RWPE2 (cell line): ENCODE measurements at regions not wholly inside any gene's neighbourhood (a gene's known extent, or its start where the extent isn't known, plus 50 kb on each side); places are given as distances from the start of the nearest gene placed in this dataset.

ENCODE experiments used
- ATAC-seq: fragments of 200-7000 bp; cut with Tn5 transposase; 3 replicates; pipeline ENCODE4 v1.9.1; 2021; ENCODE audit warnings: low read depth
- DNase-seq: peaks from one replicate; pipeline ENCODE4 v3.0.0-alpha.2; 2020; ENCODE audit warnings: low spot score
- H3K27ac ChIP-seq: fragments of 450-650 bp; 2 replicates; pipeline ENCODE4 v1.5.1; 2017; ENCODE audit warnings: mild to moderate bottlenecking; ENCODE audit not compliant: poor library complexity, severe bottlenecking
- H3K27me3 ChIP-seq: fragments of 250-450 bp; sonication (Bioruptor Pico); 2 replicates; pipeline ENCODE4 v1.5.1; 2021; ENCODE audit warnings: mild to moderate bottlenecking, moderate library complexity; ENCODE audit not compliant: insufficient read depth, poor library complexity, severe bottlenecking
- H3K36me3 ChIP-seq: fragments of 250-450 bp; sonication (Bioruptor Pico); 2 replicates; pipeline ENCODE4 v1.5.1; 2020; ENCODE audit warnings: low read depth, mild to moderate bottlenecking, moderate library complexity
- H3K4me1 ChIP-seq: fragments of 250-450 bp; sonication (Bioruptor Pico); 2 replicates; pipeline ENCODE4 v1.5.1; 2021; ENCODE audit warnings: mild to moderate bottlenecking, moderate library complexity; ENCODE audit not compliant: insufficient read depth, poor library complexity, severe bottlenecking
- H3K4me3 ChIP-seq: fragments of 250-450 bp; sonication (Bioruptor Pico); 2 replicates; pipeline ENCODE4 v1.5.1; 2021; ENCODE audit warnings: mild to moderate bottlenecking, moderate library complexity; ENCODE audit not compliant: severe bottlenecking
- H3K9me3 ChIP-seq: fragments of 250-450 bp; sonication (Bioruptor Pico); 2 replicates; pipeline ENCODE4 v1.5.1; 2021; ENCODE audit warnings: mild to moderate bottlenecking, moderate library complexity; ENCODE audit not compliant: severe bottlenecking
- TF ChIP-seq, protein P1 (sequence below): fragments of 450-650 bp; IDR thresholded peaks from one replicate; pipeline ENCODE4 v1.5.1; 2017; ENCODE audit warnings: mild to moderate bottlenecking, moderate library complexity; ENCODE audit not compliant: poor library complexity, severe bottlenecking

DNA sequence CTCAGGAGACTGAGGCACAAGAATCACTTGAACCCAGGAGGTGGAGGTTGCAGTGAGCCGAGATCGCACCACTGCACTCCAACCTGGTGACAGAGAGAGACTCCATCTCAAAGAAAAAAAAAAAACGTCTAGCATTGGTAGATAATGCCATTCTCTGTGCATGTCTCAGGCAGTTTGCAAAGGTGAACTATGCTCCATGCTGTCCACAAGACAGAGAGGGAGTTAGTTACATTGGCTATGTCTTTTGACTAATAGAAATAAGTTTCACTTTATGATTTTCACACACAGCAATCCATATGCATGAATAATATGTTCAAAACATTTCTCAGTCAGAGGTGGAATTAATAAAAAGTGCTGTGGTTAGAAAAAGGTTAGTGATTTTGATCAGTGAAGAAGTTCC is 591.4 kb downstream of the ETS1 start:
- H3K27me3 ChIP-seq = no peaks in the 10 kb centered on the region
- DNase-seq = no peak
- no peak for ATAC-seq
- H3K27ac ChIP-seq = peak overlapping the region; percentile 54
- no peaks in the 10 kb centered on the region for H3K9me3 ChIP-seq
- H3K36me3 ChIP-seq = no peaks in the 10 kb centered on the region
- TF ChIP-seq, protein P1, sequence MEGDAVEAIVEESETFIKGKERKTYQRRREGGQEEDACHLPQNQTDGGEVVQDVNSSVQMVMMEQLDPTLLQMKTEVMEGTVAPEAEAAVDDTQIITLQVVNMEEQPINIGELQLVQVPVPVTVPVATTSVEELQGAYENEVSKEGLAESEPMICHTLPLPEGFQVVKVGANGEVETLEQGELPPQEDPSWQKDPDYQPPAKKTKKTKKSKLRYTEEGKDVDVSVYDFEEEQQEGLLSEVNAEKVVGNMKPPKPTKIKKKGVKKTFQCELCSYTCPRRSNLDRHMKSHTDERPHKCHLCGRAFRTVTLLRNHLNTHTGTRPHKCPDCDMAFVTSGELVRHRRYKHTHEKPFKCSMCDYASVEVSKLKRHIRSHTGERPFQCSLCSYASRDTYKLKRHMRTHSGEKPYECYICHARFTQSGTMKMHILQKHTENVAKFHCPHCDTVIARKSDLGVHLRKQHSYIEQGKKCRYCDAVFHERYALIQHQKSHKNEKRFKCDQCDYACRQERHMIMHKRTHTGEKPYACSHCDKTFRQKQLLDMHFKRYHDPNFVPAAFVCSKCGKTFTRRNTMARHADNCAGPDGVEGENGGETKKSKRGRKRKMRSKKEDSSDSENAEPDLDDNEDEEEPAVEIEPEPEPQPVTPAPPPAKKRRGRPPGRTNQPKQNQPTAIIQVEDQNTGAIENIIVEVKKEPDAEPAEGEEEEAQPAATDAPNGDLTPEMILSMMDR = no peak
- H3K4me1 ChIP-seq = peaks cover 20% of the 10 kb centered on the region
- H3K4me3 ChIP-seq = no peak overlapping the region

DNA sequence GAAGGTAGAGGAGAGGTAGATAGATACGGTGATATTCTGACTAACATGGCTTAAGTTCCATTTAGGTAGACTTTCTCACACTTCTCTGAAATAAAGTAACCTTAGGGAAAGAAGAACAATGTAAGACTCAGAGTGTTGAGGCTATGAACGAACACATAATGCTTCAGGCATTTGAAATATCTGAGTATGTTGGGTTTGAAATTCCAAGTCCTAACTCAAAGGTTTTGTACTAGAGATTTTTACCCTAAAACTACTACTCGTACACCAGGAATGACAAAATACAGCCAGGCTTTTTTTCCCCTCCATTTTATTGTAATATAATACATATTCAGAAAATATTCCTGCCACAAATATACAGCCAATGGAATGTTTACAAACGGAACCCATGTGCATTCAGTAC is 592.6 kb downstream of the ETS1 start:
- no peak for DNase-seq

DNA sequence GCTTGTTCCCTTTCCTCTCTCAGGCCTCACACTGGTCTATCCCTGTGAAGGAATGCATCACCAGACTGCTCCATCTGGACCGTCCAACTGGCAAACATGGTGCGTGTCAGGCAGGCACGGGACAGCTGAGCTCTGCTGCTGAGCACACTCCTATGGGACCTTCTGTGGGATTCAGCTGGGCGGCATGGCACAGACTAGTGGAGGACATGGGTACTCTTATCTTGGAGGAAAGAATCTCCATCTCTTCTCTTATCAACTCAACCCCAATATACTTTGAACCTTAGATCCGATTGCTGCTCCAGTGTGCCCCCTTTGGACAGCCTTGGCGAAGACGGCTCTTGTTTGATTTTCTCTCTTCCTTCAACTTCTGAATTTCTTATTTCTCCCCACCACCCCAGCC is 593.6 kb downstream of the ETS1 start:
- DNase-seq (no peak), ATAC-seq (no peak)
- Histone ChIP-seq H3K4me3 (no peak overlapping the region), H3K4me1 (peaks cover 20% of the 10 kb centered on the region), H3K9me3 (no peaks in the 10 kb centered on the region), H3K27me3 (no peaks in the 10 kb centered on the region), H3K36me3 (no peaks in the 10 kb centered on the region), H3K27ac (no peak overlapping the region)
- TF ChIP-seq, protein P1 = no peak

More for the DNA sequence above, 592.6 kb downstream of the ETS1 start:
- peak; percentile 79 for ATAC-seq
- no peak overlapping the region for H3K4me3 ChIP-seq
- TF ChIP-seq, protein P1 = no peak
- H3K27me3 ChIP-seq = no peaks in the 10 kb centered on the region
- H3K4me1 ChIP-seq = peaks cover 20% of the 10 kb centered on the region
- H3K9me3 ChIP-seq = no peaks in the 10 kb centered on the region
- peak overlapping the region; percentile 54 for H3K27ac ChIP-seq
- no peaks in the 10 kb centered on the region for H3K36me3 ChIP-seq

DNA sequence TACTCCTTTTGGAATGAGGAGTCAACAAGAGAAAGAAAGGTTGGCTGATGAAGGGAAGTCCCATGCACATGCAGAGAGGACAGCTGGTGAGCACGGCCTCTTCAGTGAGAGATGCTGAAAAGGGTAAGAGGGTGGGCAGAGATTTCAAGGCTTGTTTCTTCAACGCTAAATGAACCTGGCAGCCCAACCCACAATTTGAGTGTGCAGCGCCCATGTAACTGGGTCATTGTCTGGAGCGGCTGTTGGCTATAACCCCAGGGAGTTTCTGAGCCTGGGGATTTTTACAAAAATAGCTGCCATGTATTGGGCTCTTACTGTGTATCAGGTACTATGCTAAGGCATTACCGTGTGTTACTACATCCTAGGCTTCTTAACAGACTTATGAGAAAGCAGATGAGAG is 594.1 kb downstream of the ETS1 start:
- no peak for ATAC-seq
- no peaks in the 10 kb centered on the region for H3K27me3 ChIP-seq
- no peaks in the 10 kb centered on the region for H3K36me3 ChIP-seq
- DNase-seq = no peak
- no peak overlapping the region for H3K27ac ChIP-seq
- H3K4me3 ChIP-seq = no peak overlapping the region
- TF ChIP-seq, protein P1 = no peak
- no peaks in the 10 kb centered on the region for H3K9me3 ChIP-seq
- H3K4me1 ChIP-seq = peaks cover 20% of the 10 kb centered on the region

DNA sequence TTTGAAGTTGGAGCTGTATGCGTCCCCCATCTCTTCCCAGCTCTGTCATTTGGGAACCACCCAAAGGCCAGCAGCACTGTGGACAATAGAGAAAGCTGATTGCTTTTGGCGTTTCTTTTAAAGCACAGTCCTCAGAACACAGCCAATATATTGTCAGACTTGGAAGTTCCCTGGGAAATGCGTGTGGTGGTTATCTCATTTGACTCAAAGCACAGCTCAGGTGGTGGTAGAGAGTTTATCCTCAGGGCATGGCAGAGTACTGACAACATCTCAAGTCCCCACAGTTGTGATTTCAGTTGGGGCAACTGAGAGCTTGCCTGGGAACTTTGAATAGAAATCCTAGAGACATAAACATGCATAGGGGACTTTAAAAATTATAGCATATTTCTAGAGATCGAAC is 601.3 kb downstream of the ETS1 start:
- peaks cover 5% of the 10 kb centered on the region for H3K9me3 ChIP-seq
- no peaks in the 10 kb centered on the region for H3K27me3 ChIP-seq
- ATAC-seq (no peak), DNase-seq (no peak)
- no peak overlapping the region for H3K27ac ChIP-seq
- no peak overlapping the region for H3K4me3 ChIP-seq
- H3K4me1 ChIP-seq = no peaks in the 10 kb centered on the region
- TF ChIP-seq, protein P1 = no peak
- H3K36me3 ChIP-seq = no peaks in the 10 kb centered on the region
